Activated T-cell treated with anti-CD3 and anti-CD28 coated beads, Interleukin-2, amount 50 U/mL, for 72 hours (primary cell): ENCODE measurements at regions not wholly inside any gene's neighbourhood (a gene's known extent, or its start where the extent isn't known, plus 50 kb on each side); places are given as distances from the start of the nearest gene placed in this dataset.

Experiments used
- ATAC-seq, 2 donors: fragments of 150-1000 bp; cut with Tn5 transposase; replicated peaks in 1 of 2; 2 replicates each; pipeline ENCODE4 v1.10.0; 2021; ENCODE audit warnings: moderate library complexity in 2 of 2, mild to moderate bottlenecking in 1 of 2
- DNase-seq, 2 donors: peaks; one replicate each; pipeline ENCODE4 v3.0.0; 2021 to 2022; ENCODE audit warnings: mixed read lengths in 1 of 2
- H3K27ac Mint-ChIP-seq: one replicate; pipeline ENCODE4 v1.8.0; 2022; ENCODE audit warnings: mild to moderate bottlenecking, moderate library complexity, mixed read lengths
- H3K27me3 Mint-ChIP-seq: one replicate; pipeline ENCODE4 v1.8.0; 2022; ENCODE audit warnings: low read depth, mixed read lengths
- H3K36me3 Mint-ChIP-seq, 2 donors: one replicate each; pipeline ENCODE4 v1.8.0; 2022; ENCODE audit warnings: mixed read lengths in 2 of 2, mild to moderate bottlenecking in 1 of 2; ENCODE audit not compliant: insufficient read depth in 2 of 2
- H3K4me1 Mint-ChIP-seq: one replicate; pipeline ENCODE4 v1.8.0; 2022; ENCODE audit warnings: low read depth, mixed read lengths
- H3K4me3 Mint-ChIP-seq, 2 donors: one replicate each; pipeline ENCODE4 v1.8.0; 2022; ENCODE audit warnings: mild to moderate bottlenecking in 2 of 2, mixed read lengths in 2 of 2, moderate library complexity in 2 of 2
- H3K9me3 Mint-ChIP-seq, 2 donors: one replicate each; pipeline ENCODE4 v1.8.0; 2022; ENCODE audit warnings: mixed read lengths in 2 of 2

DNA sequence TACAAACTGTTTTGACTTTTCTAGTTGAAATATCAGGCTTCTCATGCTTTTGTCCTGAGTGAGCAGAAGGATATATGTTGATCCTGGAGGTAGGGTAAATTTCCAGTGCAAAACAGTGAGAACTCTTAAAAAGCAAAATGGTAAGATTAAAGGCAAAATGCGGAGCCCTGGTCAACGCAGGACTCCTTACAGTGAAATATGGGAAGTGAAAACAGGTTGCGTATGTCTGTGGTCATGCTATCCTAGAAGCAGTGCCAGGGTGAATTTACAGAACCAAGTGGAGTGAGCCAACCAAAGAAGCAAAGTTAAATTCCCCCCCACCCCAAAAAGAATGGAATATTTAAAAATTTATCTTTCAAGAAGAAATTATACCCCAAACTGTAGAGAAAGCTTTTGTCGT lies 256.4 kb downstream of the NR2F2 start:
- DNase-seq (no peak), ATAC-seq (no peak)
- H3K36me3 Mint-ChIP-seq = no peaks in the 10 kb centered on the region
- no peaks in the 10 kb centered on the region for H3K9me3 Mint-ChIP-seq
- no peak overlapping the region for H3K4me3 Mint-ChIP-seq
- H3K4me1 Mint-ChIP-seq = no peaks in the 10 kb centered on the region
- no peak overlapping the region for H3K27ac Mint-ChIP-seq
- no peaks in the 10 kb centered on the region for H3K27me3 Mint-ChIP-seq

- Mint-ChIP-seq H3K36me3 (no peaks in the 10 kb centered on the region), H3K27me3 (no peaks in the 10 kb centered on the region), H3K27ac (no peak overlapping the region), H3K9me3 (no peaks in the 10 kb centered on the region), H3K4me3 (no peak overlapping the region), H3K4me1 (no peaks in the 10 kb centered on the region)
- ATAC-seq = no peak
- no peak for DNase-seq
Observed at GRCh38 chr15:96589864-96590263, 259.4 kb downstream of the NR2F2 start.

GRCh38 chr15:96593735-96594134 lies 263.2 kb downstream of the NR2F2 start:
- Mint-ChIP-seq H3K27ac (no peak overlapping the region), H3K4me3 (no peak overlapping the region), H3K27me3 (no peaks in the 10 kb centered on the region), H3K4me1 (no peaks in the 10 kb centered on the region), H3K36me3 (no peaks in the 10 kb centered on the region), H3K9me3 (no peaks in the 10 kb centered on the region)
- no peak for ATAC-seq
- no peak for DNase-seq

DNA sequence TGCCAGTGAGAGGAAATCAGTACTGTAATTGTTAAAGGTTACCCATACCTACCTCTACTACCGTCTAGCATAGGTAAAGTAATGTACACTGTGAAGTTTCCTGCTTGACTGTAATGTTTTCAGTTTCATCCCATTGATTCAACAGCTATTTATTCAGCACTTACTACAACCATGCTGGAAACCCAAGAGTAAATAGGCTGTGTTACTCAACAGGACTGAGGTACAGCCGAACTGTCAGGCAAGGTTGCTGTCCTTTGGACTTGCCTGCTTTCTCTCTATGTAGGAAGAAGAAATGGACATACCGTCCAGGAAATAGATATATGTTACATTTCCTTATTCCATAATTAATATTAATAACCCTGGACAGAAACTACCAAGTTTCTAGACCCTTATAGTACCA lies 265.5 kb downstream of the NR2F2 start:
- no peak for DNase-seq
- Mint-ChIP-seq H3K27me3 (no peaks in the 10 kb centered on the region), H3K4me1 (no peaks in the 10 kb centered on the region), H3K9me3 (no peaks in the 10 kb centered on the region), H3K4me3 (no peak overlapping the region), H3K27ac (no peak overlapping the region), H3K36me3 (no peaks in the 10 kb centered on the region)
- ATAC-seq = no peak

GRCh38 chr15:96598514-96598913 lies 268.0 kb downstream of the NR2F2 start:
- Mint-ChIP-seq H3K4me3 (no peak overlapping the region), H3K27me3 (no peaks in the 10 kb centered on the region), H3K4me1 (no peaks in the 10 kb centered on the region), H3K27ac (no peak overlapping the region), H3K36me3 (no peaks in the 10 kb centered on the region), H3K9me3 (no peaks in the 10 kb centered on the region)
- ATAC-seq (no peak), DNase-seq (no peak)

- DNase-seq = no peak
- ATAC-seq = no peak
- no peaks in the 10 kb centered on the region for H3K9me3 Mint-ChIP-seq
- no peak overlapping the region for H3K27ac Mint-ChIP-seq
- no peaks in the 10 kb centered on the region for H3K36me3 Mint-ChIP-seq
- no peak overlapping the region for H3K4me3 Mint-ChIP-seq
- H3K27me3 Mint-ChIP-seq = no peaks in the 10 kb centered on the region
- no peaks in the 10 kb centered on the region for H3K4me1 Mint-ChIP-seq
Observed at GRCh38 chr15:96599268-96599667, 268.8 kb downstream of the NR2F2 start.

DNA sequence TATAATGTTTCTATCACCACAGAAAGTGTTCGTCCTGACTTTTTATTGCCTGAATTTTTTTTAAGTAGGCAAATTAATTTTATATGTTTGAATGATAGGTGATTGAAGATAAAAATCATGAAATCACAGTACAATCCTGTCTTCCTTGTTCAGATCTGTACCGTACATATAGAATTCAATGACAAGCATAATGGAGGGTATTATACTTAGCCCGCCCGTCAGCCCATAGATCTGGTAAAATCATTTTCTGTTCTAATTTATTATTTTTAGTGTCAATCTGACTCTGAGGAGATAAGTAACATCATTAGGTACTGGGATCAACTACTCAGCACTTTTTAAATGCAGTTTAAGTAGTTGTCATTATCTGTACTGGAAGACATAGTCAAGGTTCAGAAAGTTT lies 269.9 kb downstream of the NR2F2 start:
- DNase-seq = no peak
- Mint-ChIP-seq H3K36me3 (no peaks in the 10 kb centered on the region), H3K9me3 (no peaks in the 10 kb centered on the region), H3K4me1 (no peaks in the 10 kb centered on the region), H3K4me3 (no peak overlapping the region), H3K27ac (no peak overlapping the region), H3K27me3 (no peaks in the 10 kb centered on the region)
- ATAC-seq = no peak

DNA sequence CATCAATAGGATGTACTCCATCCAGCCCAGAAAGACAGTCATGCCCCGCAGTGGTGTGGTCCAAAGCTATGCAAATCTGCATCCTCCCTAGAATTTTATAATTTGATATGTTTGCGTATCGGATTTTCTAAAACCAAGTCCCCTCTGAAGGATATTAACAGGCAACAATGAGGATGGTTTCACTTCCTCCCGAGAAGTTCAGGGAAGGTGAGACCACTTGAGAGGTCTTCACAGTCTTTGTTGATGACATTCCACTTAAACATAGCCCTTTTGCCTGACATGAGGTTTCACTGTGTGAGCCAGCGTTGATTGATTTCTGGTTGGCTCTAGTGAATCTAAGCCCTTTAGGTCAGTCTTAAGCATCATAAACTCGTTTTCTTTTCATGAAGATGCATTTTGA lies 276.1 kb downstream of the NR2F2 start:
- Mint-ChIP-seq H3K36me3 (no peaks in the 10 kb centered on the region), H3K9me3 (peaks cover 0 to 1% of the 10 kb centered on the region in 2 donors), H3K4me3 (no peak overlapping the region), H3K27ac (no peak overlapping the region), H3K27me3 (no peaks in the 10 kb centered on the region), H3K4me1 (no peaks in the 10 kb centered on the region)
- ATAC-seq (no peak), DNase-seq (no peak)

GRCh38 chr15:96610757-96611156 lies 280.3 kb downstream of the NR2F2 start:
- peaks cover 2 to 5% of the 10 kb centered on the region in 2 donors for H3K9me3 Mint-ChIP-seq
- no peaks in the 10 kb centered on the region for H3K27me3 Mint-ChIP-seq
- ATAC-seq (no peak), DNase-seq (no peak)
- H3K4me1 Mint-ChIP-seq = no peaks in the 10 kb centered on the region
- no peaks in the 10 kb centered on the region for H3K36me3 Mint-ChIP-seq
- H3K27ac Mint-ChIP-seq = no peak overlapping the region
- no peak overlapping the region for H3K4me3 Mint-ChIP-seq

- Mint-ChIP-seq H3K36me3 (no peaks in the 10 kb centered on the region), H3K4me3 (no peak overlapping the region), H3K27ac (no peak overlapping the region), H3K9me3 (peaks cover 4 to 5% of the 10 kb centered on the region in 2 donors), H3K4me1 (no peaks in the 10 kb centered on the region), H3K27me3 (peaks cover 4% of the 10 kb centered on the region)
- DNase-seq = no peak
- no peak for ATAC-seq
Observed at GRCh38 chr15:96612917-96613316, 282.4 kb downstream of the NR2F2 start.

- Mint-ChIP-seq H3K27ac (no peak overlapping the region), H3K4me3 (no peak overlapping the region)
Observed at GRCh38 chr15:96619174-96619573, 288.7 kb downstream of the NR2F2 start.

GRCh38 chr15:96622714-96623113 lies 292.2 kb downstream of the NR2F2 start:
- ATAC-seq (no peak), DNase-seq (no peak)
- no peaks in the 10 kb centered on the region for H3K36me3 Mint-ChIP-seq
- H3K4me1 Mint-ChIP-seq = no peaks in the 10 kb centered on the region
- H3K4me3 Mint-ChIP-seq = no peak overlapping the region
- H3K27me3 Mint-ChIP-seq = peaks cover 5% of the 10 kb centered on the region
- no peak overlapping the region for H3K27ac Mint-ChIP-seq
- H3K9me3 Mint-ChIP-seq = peaks cover 0 to 1% of the 10 kb centered on the region in 2 donors

More at GRCh38 chr15:96619174-96619573, 288.7 kb downstream of the NR2F2 start:
- Mint-ChIP-seq H3K4me1 (no peaks in the 10 kb centered on the region), H3K36me3 (no peaks in the 10 kb centered on the region), H3K27me3 (peaks cover 7% of the 10 kb centered on the region), H3K9me3 (peaks cover 0 to 2% of the 10 kb centered on the region in 2 donors)
- DNase-seq = no peak
- no peak for ATAC-seq

GRCh38 chr15:96625256-96625655 lies 294.8 kb downstream of the NR2F2 start:
- H3K27me3 Mint-ChIP-seq = no peaks in the 10 kb centered on the region
- ATAC-seq (no peak), DNase-seq (no peak)
- no peaks in the 10 kb centered on the region for H3K9me3 Mint-ChIP-seq
- H3K27ac Mint-ChIP-seq = no peak overlapping the region
- H3K4me3 Mint-ChIP-seq = no peak overlapping the region
- H3K4me1 Mint-ChIP-seq = no peaks in the 10 kb centered on the region
- no peaks in the 10 kb centered on the region for H3K36me3 Mint-ChIP-seq

GRCh38 chr15:96627031-96627568 lies 296.6 kb downstream of the NR2F2 start:
- no peak for DNase-seq
- H3K36me3 Mint-ChIP-seq = no peaks in the 10 kb centered on the region
- ATAC-seq = no peak
- no peak overlapping the region for H3K27ac Mint-ChIP-seq
- H3K9me3 Mint-ChIP-seq = no peaks in the 10 kb centered on the region
- H3K4me1 Mint-ChIP-seq = no peaks in the 10 kb centered on the region
- H3K27me3 Mint-ChIP-seq = no peaks in the 10 kb centered on the region
- H3K4me3 Mint-ChIP-seq = no peak overlapping the region
